ENCODE measurements at regions not wholly inside any gene's neighbourhood (a gene's known extent, or its start where the extent isn't known, plus 50 kb on each side); places are given as distances from the start of the nearest gene placed in this dataset.

- no peak overlapping the region for H3K27ac ChIP-seq (ENCODE audit: insufficient read depth, low read length, poor library complexity, severe bottlenecking)
- no peaks in the 10 kb centered on the region for H3K27me3 Mint-ChIP-seq
- no peak for ATAC-seq (ENCODE audit: low read depth in 2 of 2)
- H3K27ac Mint-ChIP-seq: no peak overlapping the region
- DNase-seq: no peak
- H3K36me3 ChIP-seq (ENCODE audit: control insufficient read depth, insufficient read depth, low read length): no peaks in the 10 kb centered on the region
- no peaks in the 10 kb centered on the region for H3K9me3 ChIP-seq (ENCODE audit: control insufficient read depth in 2 of 2, low read length in 2 of 2)
- H3K4me1 Mint-ChIP-seq: peaks cover 2 to 10% (median 8%) of the 10 kb centered on the region in 4 donors
- H3K36me3 Mint-ChIP-seq: no peaks in the 10 kb centered on the region
- no peak overlapping the region for H3K4me3 Mint-ChIP-seq
- H3K9me3 Mint-ChIP-seq: no peaks in the 10 kb centered on the region
- H3K4me1 ChIP-seq (ENCODE audit: control insufficient read depth, insufficient read depth, low read length, poor library complexity, severe bottlenecking): peaks cover 8% of the 10 kb centered on the region
- no peaks in the 10 kb centered on the region for H3K27me3 ChIP-seq (ENCODE audit: control insufficient read depth, insufficient read depth, low read length)
- H3K4me3 ChIP-seq (ENCODE audit: low read depth, low read length): no peak overlapping the region
Measured at GRCh38 chrX:39574178-39574577, 523.6 kb downstream of the BCOR start.

GRCh38 chrX:39576041-39576872 is 521.5 kb downstream of the BCOR start:
- Histone ChIP-seq H3K36me3 (ENCODE audit: control insufficient read depth, insufficient read depth, low read length) (no peaks in the 10 kb centered on the region), H3K4me1 (ENCODE audit: control insufficient read depth, insufficient read depth, low read length, poor library complexity, severe bottlenecking) (peaks cover 8% of the 10 kb centered on the region), H3K27ac (ENCODE audit: insufficient read depth, low read length, poor library complexity, severe bottlenecking) (no peak overlapping the region), H3K27me3 (ENCODE audit: control insufficient read depth, insufficient read depth, low read length) (no peaks in the 10 kb centered on the region), H3K4me3 (ENCODE audit: low read depth, low read length) (no peak overlapping the region), H3K9me3 (ENCODE audit: control insufficient read depth in 2 of 2, low read length in 2 of 2) (no peaks in the 10 kb centered on the region)
- Mint-ChIP-seq H3K9me3 (no peaks in the 10 kb centered on the region), H3K27me3 (no peaks in the 10 kb centered on the region), H3K27ac (no peak overlapping the region), H3K36me3 (no peaks in the 10 kb centered on the region), H3K4me3 (no peak overlapping the region), H3K4me1 (peaks cover 5 to 10% (median 9%) of the 10 kb centered on the region in 4 donors)
- peak in 1 of 3 donors; percentile 13 for DNase-seq
- no peak for ATAC-seq (ENCODE audit: low read depth in 2 of 2)

- Mint-ChIP-seq H3K27me3 (no peaks in the 10 kb centered on the region), H3K9me3 (no peaks in the 10 kb centered on the region), H3K4me3 (peak overlapping the region in 1 of 4 donors; percentile 82), H3K27ac (peak overlapping the region in 2 of 3 donors; percentile 38 to 66), H3K4me1 (peaks cover 5 to 10% (median 9%) of the 10 kb centered on the region in 4 donors), H3K36me3 (no peaks in the 10 kb centered on the region)
- Histone ChIP-seq H3K9me3 (ENCODE audit: control insufficient read depth in 2 of 2, low read length in 2 of 2) (no peaks in the 10 kb centered on the region), H3K27me3 (ENCODE audit: control insufficient read depth, insufficient read depth, low read length) (no peaks in the 10 kb centered on the region), H3K4me1 (ENCODE audit: control insufficient read depth, insufficient read depth, low read length, poor library complexity, severe bottlenecking) (peaks cover 8% of the 10 kb centered on the region), H3K4me3 (ENCODE audit: low read depth, low read length) (no peak overlapping the region), H3K36me3 (ENCODE audit: control insufficient read depth, insufficient read depth, low read length) (no peaks in the 10 kb centered on the region), H3K27ac (ENCODE audit: insufficient read depth, low read length, poor library complexity, severe bottlenecking) (no peak overlapping the region)
- no peak for ATAC-seq (ENCODE audit: low read depth in 2 of 2)
- DNase-seq: no peak
Measured at GRCh38 chrX:39577206-39577984, 520.4 kb downstream of the BCOR start.

GRCh38 chrX:39577985-39578869 is 519.5 kb downstream of the BCOR start:
- Histone ChIP-seq H3K4me1 (ENCODE audit: control insufficient read depth, insufficient read depth, low read length, poor library complexity, severe bottlenecking) (peaks cover 8% of the 10 kb centered on the region), H3K36me3 (ENCODE audit: control insufficient read depth, insufficient read depth, low read length) (no peaks in the 10 kb centered on the region), H3K9me3 (ENCODE audit: control insufficient read depth in 2 of 2, low read length in 2 of 2) (no peaks in the 10 kb centered on the region), H3K4me3 (ENCODE audit: low read depth, low read length) (peak overlapping the region; percentile 41), H3K27me3 (ENCODE audit: control insufficient read depth, insufficient read depth, low read length) (no peaks in the 10 kb centered on the region), H3K27ac (ENCODE audit: insufficient read depth, low read length, poor library complexity, severe bottlenecking) (no peak overlapping the region)
- Mint-ChIP-seq H3K4me1 (peaks cover 5 to 10% (median 9%) of the 10 kb centered on the region in 4 donors), H3K4me3 (peak overlapping the region; percentile 23 to 90 (median 66)), H3K27me3 (no peaks in the 10 kb centered on the region), H3K9me3 (no peaks in the 10 kb centered on the region), H3K36me3 (no peaks in the 10 kb centered on the region), H3K27ac (peak overlapping the region in 2 of 3 donors; percentile 53 to 90)
- DNase-seq (peak; percentile 1 to 64 (median 19)), ATAC-seq (ENCODE audit: low read depth in 2 of 2) (peak; percentile 74)

- Mint-ChIP-seq H3K4me1 (peaks cover 5 to 10% (median 9%) of the 10 kb centered on the region in 4 donors), H3K27me3 (no peaks in the 10 kb centered on the region), H3K4me3 (peak overlapping the region in 1 of 4 donors; percentile 43), H3K27ac (no peak overlapping the region), H3K9me3 (no peaks in the 10 kb centered on the region), H3K36me3 (no peaks in the 10 kb centered on the region)
- no peak for DNase-seq
- no peak for ATAC-seq (ENCODE audit: low read depth in 2 of 2)
- no peak overlapping the region for H3K4me3 ChIP-seq (ENCODE audit: low read depth, low read length)
- no peaks in the 10 kb centered on the region for H3K9me3 ChIP-seq (ENCODE audit: control insufficient read depth in 2 of 2, low read length in 2 of 2)
- no peaks in the 10 kb centered on the region for H3K36me3 ChIP-seq (ENCODE audit: control insufficient read depth, insufficient read depth, low read length)
- H3K27ac ChIP-seq (ENCODE audit: insufficient read depth, low read length, poor library complexity, severe bottlenecking): no peak overlapping the region
- H3K4me1 ChIP-seq (ENCODE audit: control insufficient read depth, insufficient read depth, low read length, poor library complexity, severe bottlenecking): peaks cover 8% of the 10 kb centered on the region
- no peaks in the 10 kb centered on the region for H3K27me3 ChIP-seq (ENCODE audit: control insufficient read depth, insufficient read depth, low read length)
Measured at GRCh38 chrX:39580043-39580442, 517.7 kb downstream of the BCOR start.

- no peak overlapping the region for H3K27ac Mint-ChIP-seq
- DNase-seq (no peak), ATAC-seq (ENCODE audit: low read depth in 2 of 2) (no peak)
- H3K4me1 Mint-ChIP-seq: peaks cover 5 to 10% (median 8%) of the 10 kb centered on the region in 4 donors
- H3K27ac ChIP-seq (ENCODE audit: insufficient read depth, low read length, poor library complexity, severe bottlenecking): no peak overlapping the region
- H3K27me3 Mint-ChIP-seq: no peaks in the 10 kb centered on the region
- H3K36me3 ChIP-seq (ENCODE audit: control insufficient read depth, insufficient read depth, low read length): no peaks in the 10 kb centered on the region
- H3K4me3 Mint-ChIP-seq: no peak overlapping the region
- H3K36me3 Mint-ChIP-seq: no peaks in the 10 kb centered on the region
- peaks cover 8% of the 10 kb centered on the region for H3K4me1 ChIP-seq (ENCODE audit: control insufficient read depth, insufficient read depth, low read length, poor library complexity, severe bottlenecking)
- no peaks in the 10 kb centered on the region for H3K27me3 ChIP-seq (ENCODE audit: control insufficient read depth, insufficient read depth, low read length)
- no peak overlapping the region for H3K4me3 ChIP-seq (ENCODE audit: low read depth, low read length)
- H3K9me3 Mint-ChIP-seq: no peaks in the 10 kb centered on the region
- no peaks in the 10 kb centered on the region for H3K9me3 ChIP-seq (ENCODE audit: control insufficient read depth in 2 of 2, low read length in 2 of 2)
Measured at GRCh38 chrX:39581411-39581810, 516.3 kb downstream of the BCOR start.

GRCh38 chrX:39582091-39582490 is 515.7 kb downstream of the BCOR start:
- DNase-seq (no peak), ATAC-seq (ENCODE audit: low read depth in 2 of 2) (no peak)
- H3K9me3 Mint-ChIP-seq: no peaks in the 10 kb centered on the region
- H3K36me3 Mint-ChIP-seq: no peaks in the 10 kb centered on the region
- H3K27me3 Mint-ChIP-seq: no peaks in the 10 kb centered on the region
- no peak overlapping the region for H3K27ac Mint-ChIP-seq
- H3K4me3 ChIP-seq (ENCODE audit: low read depth, low read length): no peak overlapping the region
- H3K4me1 ChIP-seq (ENCODE audit: control insufficient read depth, insufficient read depth, low read length, poor library complexity, severe bottlenecking): peaks cover 8% of the 10 kb centered on the region
- H3K36me3 ChIP-seq (ENCODE audit: control insufficient read depth, insufficient read depth, low read length): no peaks in the 10 kb centered on the region
- H3K27ac ChIP-seq (ENCODE audit: insufficient read depth, low read length, poor library complexity, severe bottlenecking): no peak overlapping the region
- H3K4me3 Mint-ChIP-seq: no peak overlapping the region
- H3K9me3 ChIP-seq (ENCODE audit: control insufficient read depth in 2 of 2, low read length in 2 of 2): no peaks in the 10 kb centered on the region
- H3K4me1 Mint-ChIP-seq: peaks cover 5 to 10% (median 8%) of the 10 kb centered on the region in 4 donors
- H3K27me3 ChIP-seq (ENCODE audit: control insufficient read depth, insufficient read depth, low read length): no peaks in the 10 kb centered on the region

Data from CD4-positive, CD25-positive, alpha-beta regulatory T cell (primary cell).